HL-60 (cell line): ENCODE measurements at regions not wholly inside any gene's neighbourhood (a gene's known extent, or its start where the extent isn't known, plus 50 kb on each side); places are given as distances from the start of the nearest gene placed in this dataset.

Experiments used
- DNase-seq, 2 experiments: peaks; one replicate each; pipeline ENCODE4 v3.0.0-alpha.2; 2010 to 2020; ENCODE audit warnings: low read depth in 1 of 2, low spot score in 1 of 2
- H3K27ac ChIP-seq: fragments of 250-450 bp; sonication (Bioruptor Pico); replicated peaks from 2 replicates; pipeline ENCODE4 v1.5.1; 2020; ENCODE audit warnings: mild to moderate bottlenecking, moderate library complexity
- H3K27me3 ChIP-seq: fragments of 250-450 bp; sonication (Bioruptor Pico); 2 replicates; pipeline ENCODE4 v1.5.1; 2021; ENCODE audit warnings: mild to moderate bottlenecking, moderate library complexity; ENCODE audit not compliant: insufficient read depth, poor library complexity, severe bottlenecking
- H3K4me3 ChIP-seq: replicated peaks from 2 replicates; pipeline ENCODE4 v1.5.1; 2011; ENCODE audit warnings: mild to moderate bottlenecking, control low read depth, low read length; ENCODE audit not compliant: insufficient read depth
- GABPA ChIP-seq: IDR thresholded peaks from 2 replicates; pipeline ENCODE4 v1.6.1; 2012; ENCODE audit warnings: low read depth
- POLR2AphosphoS5 ChIP-seq: IDR thresholded peaks from 2 replicates; pipeline ENCODE4 v1.6.1; 2012; ENCODE audit warnings: low read depth
- SPI1 ChIP-seq: IDR thresholded peaks from 2 replicates; pipeline ENCODE4 v1.6.1; 2012; ENCODE audit warnings: low read depth, mild to moderate bottlenecking, borderline replicate concordance
- TF ChIP-seq, protein P1 (sequence below): IDR thresholded peaks from one replicate; pipeline ENCODE4 v1.5.1; 2011; ENCODE audit warnings: low read length, control low read depth, inconsistent platforms; ENCODE audit not compliant: insufficient read depth
- TF ChIP-seq, protein P2 (sequence below): IDR thresholded peaks from 2 replicates; pipeline ENCODE4 v1.6.1; 2012; ENCODE audit warnings: low read depth; ENCODE audit not compliant: insufficient replicate concordance

DNA sequence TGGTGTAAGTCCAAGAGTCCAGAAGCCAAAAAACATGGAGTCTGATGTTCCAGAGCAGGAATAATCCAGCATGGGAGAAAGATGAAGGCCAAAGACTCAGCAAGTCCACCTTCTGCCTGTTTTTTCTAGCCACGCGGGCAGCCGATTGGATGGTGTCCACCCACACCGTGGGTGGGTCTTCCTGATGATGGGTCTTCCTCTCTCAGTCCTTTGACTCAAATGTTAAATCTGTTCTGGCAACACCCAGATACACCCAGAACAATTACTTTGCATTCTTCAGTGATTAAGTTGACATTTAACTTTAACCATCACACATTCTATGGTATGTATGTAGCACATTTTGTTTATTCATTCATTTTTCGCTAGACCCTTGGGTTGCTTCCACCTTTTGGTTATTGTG is 944.4 kb downstream of the PLA2G4A start:
- Histone ChIP-seq H3K4me3 (no peak overlapping the region), H3K27ac (no peak overlapping the region), H3K27me3 (no peaks in the 10 kb centered on the region)
- TF ChIP-seq POLR2AphosphoS5, result no peak
- TF ChIP-seq GABPA, result no peak
- no peak for TF ChIP-seq SPI1
- TF ChIP-seq, protein P1, sequence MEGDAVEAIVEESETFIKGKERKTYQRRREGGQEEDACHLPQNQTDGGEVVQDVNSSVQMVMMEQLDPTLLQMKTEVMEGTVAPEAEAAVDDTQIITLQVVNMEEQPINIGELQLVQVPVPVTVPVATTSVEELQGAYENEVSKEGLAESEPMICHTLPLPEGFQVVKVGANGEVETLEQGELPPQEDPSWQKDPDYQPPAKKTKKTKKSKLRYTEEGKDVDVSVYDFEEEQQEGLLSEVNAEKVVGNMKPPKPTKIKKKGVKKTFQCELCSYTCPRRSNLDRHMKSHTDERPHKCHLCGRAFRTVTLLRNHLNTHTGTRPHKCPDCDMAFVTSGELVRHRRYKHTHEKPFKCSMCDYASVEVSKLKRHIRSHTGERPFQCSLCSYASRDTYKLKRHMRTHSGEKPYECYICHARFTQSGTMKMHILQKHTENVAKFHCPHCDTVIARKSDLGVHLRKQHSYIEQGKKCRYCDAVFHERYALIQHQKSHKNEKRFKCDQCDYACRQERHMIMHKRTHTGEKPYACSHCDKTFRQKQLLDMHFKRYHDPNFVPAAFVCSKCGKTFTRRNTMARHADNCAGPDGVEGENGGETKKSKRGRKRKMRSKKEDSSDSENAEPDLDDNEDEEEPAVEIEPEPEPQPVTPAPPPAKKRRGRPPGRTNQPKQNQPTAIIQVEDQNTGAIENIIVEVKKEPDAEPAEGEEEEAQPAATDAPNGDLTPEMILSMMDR, result no peak
- TF ChIP-seq, protein P2, sequence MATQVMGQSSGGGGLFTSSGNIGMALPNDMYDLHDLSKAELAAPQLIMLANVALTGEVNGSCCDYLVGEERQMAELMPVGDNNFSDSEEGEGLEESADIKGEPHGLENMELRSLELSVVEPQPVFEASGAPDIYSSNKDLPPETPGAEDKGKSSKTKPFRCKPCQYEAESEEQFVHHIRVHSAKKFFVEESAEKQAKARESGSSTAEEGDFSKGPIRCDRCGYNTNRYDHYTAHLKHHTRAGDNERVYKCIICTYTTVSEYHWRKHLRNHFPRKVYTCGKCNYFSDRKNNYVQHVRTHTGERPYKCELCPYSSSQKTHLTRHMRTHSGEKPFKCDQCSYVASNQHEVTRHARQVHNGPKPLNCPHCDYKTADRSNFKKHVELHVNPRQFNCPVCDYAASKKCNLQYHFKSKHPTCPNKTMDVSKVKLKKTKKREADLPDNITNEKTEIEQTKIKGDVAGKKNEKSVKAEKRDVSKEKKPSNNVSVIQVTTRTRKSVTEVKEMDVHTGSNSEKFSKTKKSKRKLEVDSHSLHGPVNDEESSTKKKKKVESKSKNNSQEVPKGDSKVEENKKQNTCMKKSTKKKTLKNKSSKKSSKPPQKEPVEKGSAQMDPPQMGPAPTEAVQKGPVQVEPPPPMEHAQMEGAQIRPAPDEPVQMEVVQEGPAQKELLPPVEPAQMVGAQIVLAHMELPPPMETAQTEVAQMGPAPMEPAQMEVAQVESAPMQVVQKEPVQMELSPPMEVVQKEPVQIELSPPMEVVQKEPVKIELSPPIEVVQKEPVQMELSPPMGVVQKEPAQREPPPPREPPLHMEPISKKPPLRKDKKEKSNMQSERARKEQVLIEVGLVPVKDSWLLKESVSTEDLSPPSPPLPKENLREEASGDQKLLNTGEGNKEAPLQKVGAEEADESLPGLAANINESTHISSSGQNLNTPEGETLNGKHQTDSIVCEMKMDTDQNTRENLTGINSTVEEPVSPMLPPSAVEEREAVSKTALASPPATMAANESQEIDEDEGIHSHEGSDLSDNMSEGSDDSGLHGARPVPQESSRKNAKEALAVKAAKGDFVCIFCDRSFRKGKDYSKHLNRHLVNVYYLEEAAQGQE, result no peak
- no peak for DNase-seq

DNA sequence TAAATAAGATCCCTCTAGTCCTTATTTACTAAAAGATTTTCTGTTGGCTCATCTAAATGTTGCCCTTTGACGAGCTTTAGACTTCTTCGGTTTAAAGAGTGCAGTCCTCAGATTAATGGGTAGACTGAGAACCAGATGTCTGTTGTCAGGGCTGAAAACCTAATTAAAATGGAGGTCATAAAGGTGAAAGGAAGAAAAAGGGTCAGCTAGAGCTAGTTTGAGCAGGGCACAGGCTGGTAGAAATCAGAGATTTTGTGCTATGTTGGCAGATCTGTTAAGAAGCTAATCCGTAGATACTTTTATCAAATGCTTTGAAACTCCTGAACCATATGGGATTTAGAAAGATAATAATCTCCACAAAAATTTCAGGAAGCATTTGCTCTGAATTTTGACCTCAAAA is 959.0 kb downstream of the PLA2G4A start:
- H3K27ac ChIP-seq, result no peak overlapping the region
- DNase-seq, result no peak
- H3K27me3 ChIP-seq, result no peaks in the 10 kb centered on the region
- TF ChIP-seq, protein P1, result no peak
- TF ChIP-seq, protein P2, result no peak
- TF ChIP-seq SPI1 (no peak), GABPA (no peak), POLR2AphosphoS5 (no peak)
- H3K4me3 ChIP-seq, result no peak overlapping the region

DNA sequence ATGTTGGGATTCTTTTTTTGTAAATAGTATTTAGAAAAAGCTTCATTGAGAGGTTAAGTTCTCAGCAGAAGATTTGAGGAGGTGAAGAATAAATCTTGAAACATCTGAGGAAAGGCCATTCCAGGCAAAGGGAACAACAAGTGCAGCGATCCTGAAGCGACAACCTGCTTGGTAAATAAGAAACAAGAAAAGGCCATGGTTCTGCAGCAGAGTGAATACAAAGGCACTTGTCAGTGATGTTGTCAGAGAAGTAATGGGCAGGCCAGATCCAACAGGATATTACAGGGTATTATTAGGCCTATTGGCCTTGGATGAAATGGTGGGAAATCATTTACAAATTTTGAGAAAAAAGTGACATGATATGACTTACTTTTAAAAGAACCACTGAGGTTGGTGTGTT is 960.0 kb downstream of the PLA2G4A start:
- H3K4me3 ChIP-seq, result no peak overlapping the region
- TF ChIP-seq GABPA (no peak), SPI1 (no peak), POLR2AphosphoS5 (no peak)
- TF ChIP-seq, protein P2, result no peak
- TF ChIP-seq, protein P1, result no peak
- no peak for DNase-seq
- no peaks in the 10 kb centered on the region for H3K27me3 ChIP-seq
- H3K27ac ChIP-seq, result no peak overlapping the region
